DND-41 (cell line): ENCODE measurements at regions not wholly inside any gene's neighbourhood (a gene's known extent, or its start where the extent isn't known, plus 50 kb on each side); places are given as distances from the start of the nearest gene placed in this dataset.

ENCODE experiments used
- CTCF ChIP-seq: IDR thresholded peaks from 2 replicates; pipeline ENCODE4 v1.5.1; 2012; ENCODE audit warnings: borderline replicate concordance, low read length, moderate library complexity, mild to moderate bottlenecking; ENCODE audit not compliant: poor library complexity, severe bottlenecking; ENCODE audit errors: extremely low read depth
- EZH2 ChIP-seq: IDR thresholded peaks from 3 replicates; pipeline ENCODE4 v1.6.1; 2012; ENCODE audit warnings: borderline replicate concordance, low read depth, mild to moderate bottlenecking, moderate library complexity, low read length, inconsistent platforms; ENCODE audit not compliant: severe bottlenecking

GRCh38 chr14:96730386-96730785 is 66.8 kb upstream of the VRK1 start:
- TF ChIP-seq CTCF: no peak
- no peak for TF ChIP-seq EZH2
